ENCODE measurements at regions not wholly inside any gene's neighbourhood (a gene's known extent, or its start where the extent isn't known, plus 50 kb on each side); places are given as distances from the start of the nearest gene placed in this dataset.
A peak's percentile ranks its signal among the peaks of the same experiment; 100 is the strongest.
"Not testable (repeated sequence)": the region's sequence is repeated elsewhere in the genome, so short reads cannot be mapped to it uniquely, and the experiment has no call there.

- DNase-seq (ENCODE audit: low read depth) = peak; percentile 26
Observed at GRCh38 chr9:107847978-107848964, 358.7 kb upstream of the KLF4 start.

GRCh38 chr9:107842530-107842929 is 353.0 kb upstream of the KLF4 start:
- no peak for DNase-seq (ENCODE audit: low read depth)

DNA sequence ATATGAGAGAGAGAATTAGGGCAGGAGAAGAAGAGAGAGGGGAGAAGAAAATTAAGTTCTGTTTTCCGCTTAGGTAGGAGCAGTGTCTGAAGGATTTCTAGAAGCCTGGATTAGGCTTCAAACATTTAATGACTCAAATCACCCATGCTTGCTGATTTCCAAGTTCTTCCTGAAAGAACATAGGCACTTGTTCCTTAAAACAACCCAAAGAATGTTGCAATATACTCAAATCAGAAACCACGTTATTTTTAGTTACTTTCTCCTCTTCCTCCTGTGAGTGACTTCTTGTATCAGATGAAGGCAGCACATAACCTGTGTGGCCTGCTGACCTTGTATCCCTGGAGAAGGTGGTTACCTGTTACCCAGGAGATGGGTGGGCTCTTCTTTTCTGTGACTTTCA is 351.5 kb upstream of the KLF4 start:
- DNase-seq (ENCODE audit: low read depth) = no peak

DNA sequence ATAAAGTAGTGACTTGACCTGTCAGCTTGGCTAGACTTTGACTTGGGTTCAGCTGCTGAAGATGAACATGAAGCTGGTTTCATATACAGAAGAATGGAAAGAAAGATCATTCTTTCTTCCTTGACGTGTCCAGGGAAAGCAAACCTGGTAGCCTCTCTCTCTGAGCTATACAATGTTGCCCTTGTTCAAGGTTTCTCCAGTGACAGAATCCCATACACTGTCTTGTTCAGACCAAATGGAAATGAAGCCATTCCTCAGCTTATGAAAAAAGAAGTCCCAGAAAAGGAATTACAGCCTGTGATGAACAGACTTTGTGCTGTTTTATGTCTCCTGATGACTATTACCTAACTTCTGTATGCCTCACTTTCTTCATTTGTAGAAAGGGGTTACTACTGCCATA is 349.8 kb upstream of the KLF4 start:
- no peak for DNase-seq (ENCODE audit: low read depth)

- no peak for DNase-seq (ENCODE audit: low read depth)
Observed at GRCh38 chr9:107838766-107839165, 349.2 kb upstream of the KLF4 start.

GRCh38 chr9:107836300-107836699 is 346.7 kb upstream of the KLF4 start:
- no peak for DNase-seq (ENCODE audit: low read depth)

DNA sequence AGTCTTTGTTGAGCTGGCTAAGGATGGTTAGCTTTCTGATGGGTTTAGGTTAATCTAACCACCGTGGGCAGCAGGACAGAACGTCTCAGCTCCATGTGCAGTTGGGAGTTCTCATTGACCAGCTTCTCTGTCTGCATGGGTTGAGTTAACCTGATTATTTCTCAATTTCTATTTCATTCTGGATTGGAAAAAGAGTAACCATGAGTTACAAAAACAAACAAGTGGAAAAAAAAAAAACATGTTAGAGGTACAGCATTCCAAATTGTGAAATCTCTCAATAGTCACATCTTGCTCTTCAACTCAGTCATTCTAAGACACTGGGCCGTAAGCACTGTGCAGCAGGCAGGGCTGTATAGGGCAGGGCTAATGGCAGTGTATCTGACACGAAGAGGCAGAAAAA is 343.7 kb upstream of the KLF4 start:
- DNase-seq (ENCODE audit: low read depth) = no peak

GRCh38 chr9:107832871-107833270 is 343.3 kb upstream of the KLF4 start:
- DNase-seq (ENCODE audit: low read depth) = no peak

GRCh38 chr9:107830479-107830878 is 340.9 kb upstream of the KLF4 start:
- no peak for DNase-seq (ENCODE audit: low read depth)

GRCh38 chr9:107827884-107828283 is 338.3 kb upstream of the KLF4 start:
- no peak for DNase-seq (ENCODE audit: low read depth)

- DNase-seq (ENCODE audit: low read depth) = no peak
Observed at GRCh38 chr9:107827304-107827703, 337.7 kb upstream of the KLF4 start.

GRCh38 chr9:107826688-107826983 is 337.1 kb upstream of the KLF4 start:
- DNase-seq (ENCODE audit: low read depth) = not testable (repeated sequence)

DNA sequence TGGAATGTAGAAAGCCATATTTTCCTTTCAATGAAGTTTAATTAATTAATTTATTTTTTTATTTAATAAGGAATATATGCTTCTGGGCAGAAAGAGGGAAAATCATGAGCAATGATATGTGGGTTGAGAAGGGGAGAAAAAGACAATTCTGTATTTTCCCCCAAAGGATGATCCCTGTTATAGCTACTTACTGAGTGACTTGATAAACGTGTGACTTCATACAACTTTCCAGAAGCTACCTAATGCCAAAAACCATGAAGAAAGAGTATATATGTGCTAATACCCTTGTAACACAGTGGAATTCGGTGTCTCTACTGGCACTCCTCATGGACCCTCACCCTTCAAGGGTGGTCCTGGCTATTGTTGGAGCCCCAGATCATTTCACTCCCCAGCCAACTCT is 335.0 kb upstream of the KLF4 start:
- DNase-seq (ENCODE audit: low read depth) = no peak

DNA sequence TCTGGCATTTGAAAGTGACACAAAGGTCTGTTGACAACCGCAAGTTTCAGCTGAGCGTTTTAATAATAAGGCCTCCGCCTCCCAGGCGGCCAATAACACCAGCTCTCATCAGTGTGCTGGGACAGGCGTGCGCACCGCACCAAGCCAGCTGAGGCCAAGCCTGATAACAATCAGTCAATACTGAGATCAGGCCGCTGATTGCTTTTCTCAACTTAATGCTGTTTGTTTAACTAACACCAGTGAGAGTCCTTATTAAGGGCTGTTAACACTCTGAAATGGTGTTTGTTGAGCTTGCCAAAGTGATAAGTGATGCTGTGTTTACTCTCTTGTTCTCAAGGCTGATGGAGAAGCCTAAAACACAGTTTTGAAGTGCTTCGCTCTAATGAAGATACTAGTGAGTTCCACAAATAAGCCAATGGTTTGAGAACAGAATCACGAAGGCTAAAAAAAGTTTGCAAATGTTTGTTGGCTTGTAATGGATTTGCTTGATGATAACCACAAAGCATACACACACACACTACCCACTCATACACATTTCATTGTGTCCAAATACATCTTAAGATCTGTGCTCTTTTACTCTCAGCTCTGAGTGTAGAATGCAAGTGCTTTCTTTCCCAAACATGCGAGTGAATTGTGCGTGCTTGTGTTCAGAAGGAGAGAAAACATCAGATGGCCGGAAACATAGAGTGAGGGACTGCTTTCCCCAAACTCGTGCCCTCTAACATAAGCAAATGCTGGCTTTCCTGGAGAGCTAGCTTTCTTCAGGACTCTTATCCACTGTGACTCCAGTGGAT is 330.4 kb upstream of the KLF4 start:
- no peak for DNase-seq (ENCODE audit: low read depth)

- not testable (repeated sequence) for DNase-seq (ENCODE audit: low read depth)
Observed at GRCh38 chr9:107818503-107818829, 328.9 kb upstream of the KLF4 start.

DNA sequence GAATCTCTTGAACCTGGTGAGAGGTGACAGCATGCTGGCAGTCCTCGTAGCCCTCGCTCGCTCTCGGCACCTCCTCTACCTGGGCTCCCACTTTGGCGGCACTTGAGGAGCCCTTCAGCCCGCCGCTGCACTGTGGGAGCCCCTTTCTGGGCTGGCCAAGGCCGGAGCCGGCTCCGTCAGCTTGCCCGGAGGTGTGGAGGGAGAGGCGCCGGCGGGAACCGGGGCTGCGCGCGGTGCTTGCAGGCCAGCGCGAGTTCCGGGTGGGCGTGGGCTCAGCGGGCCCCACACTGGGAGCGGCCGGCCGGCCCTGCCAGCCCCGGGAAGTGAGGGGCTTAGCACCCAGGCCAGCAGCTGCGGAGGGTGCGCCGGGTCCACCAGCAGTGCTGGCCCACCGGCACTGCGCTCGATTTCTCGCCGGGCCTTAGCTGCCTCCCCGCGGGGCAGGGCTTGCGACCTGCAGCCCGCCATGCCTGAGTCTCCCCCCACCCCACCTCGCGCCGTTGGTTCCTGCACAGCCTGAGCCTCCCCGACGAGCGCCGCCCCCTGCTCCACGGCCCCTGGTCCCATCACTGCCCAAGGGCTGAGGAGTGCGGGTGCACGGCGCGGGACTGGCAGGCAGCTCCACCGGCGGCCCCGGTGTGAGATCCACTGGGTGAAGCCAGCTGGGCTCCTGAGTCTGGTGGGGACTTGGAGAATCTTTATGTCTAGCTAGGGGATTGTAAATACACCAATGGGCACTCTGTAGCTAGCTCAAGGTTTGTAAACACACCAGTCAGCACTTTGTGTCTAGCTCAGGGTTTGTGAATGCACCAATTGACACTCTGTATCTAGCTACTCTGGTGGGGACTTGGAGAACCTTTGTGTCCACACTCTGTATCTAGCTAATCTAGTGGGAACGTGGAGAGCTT is 328.3 kb upstream of the KLF4 start:
- DNase-seq (ENCODE audit: low read depth) = not testable (repeated sequence)

- DNase-seq (ENCODE audit: low read depth) = no peak
Observed at GRCh38 chr9:107816561-107817021, 327.0 kb upstream of the KLF4 start.

DNA sequence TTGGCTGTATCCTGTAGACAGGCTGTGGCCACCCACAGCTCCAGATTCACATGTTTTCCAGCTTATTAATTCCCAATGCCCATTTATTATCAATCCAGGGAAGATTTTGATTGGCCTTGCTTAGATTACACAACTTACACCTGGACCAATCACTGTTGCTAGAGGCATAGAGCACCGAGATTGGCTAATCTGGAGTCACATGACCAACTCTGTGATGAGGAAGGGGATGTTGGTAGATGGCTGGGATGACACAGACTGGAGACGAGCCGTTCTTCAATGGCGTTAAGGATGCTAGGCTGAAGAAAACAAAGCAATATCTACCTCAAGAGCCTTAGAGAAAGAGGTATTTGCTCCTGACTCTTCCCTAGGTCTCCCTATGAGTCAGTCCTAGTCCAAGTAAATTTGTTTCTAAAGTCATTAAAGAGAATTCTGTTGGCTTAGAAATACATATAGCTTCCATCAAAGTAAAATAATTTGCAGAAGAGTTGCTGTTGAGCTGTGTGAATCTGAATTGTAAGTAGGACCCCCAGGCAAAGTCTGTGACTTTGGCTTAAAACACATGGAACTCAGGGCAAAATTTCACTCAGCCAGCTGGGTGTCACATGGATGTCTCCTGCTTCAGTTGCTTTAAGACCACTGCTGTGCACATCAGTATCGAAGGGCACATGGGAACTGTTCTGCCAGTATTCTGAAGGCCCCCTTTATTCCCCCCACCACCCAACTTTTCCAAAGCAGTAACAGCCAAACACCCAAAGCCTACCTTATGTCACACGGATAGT is 326.4 kb upstream of the KLF4 start:
- DNase-seq (ENCODE audit: low read depth) = no peak

DNA sequence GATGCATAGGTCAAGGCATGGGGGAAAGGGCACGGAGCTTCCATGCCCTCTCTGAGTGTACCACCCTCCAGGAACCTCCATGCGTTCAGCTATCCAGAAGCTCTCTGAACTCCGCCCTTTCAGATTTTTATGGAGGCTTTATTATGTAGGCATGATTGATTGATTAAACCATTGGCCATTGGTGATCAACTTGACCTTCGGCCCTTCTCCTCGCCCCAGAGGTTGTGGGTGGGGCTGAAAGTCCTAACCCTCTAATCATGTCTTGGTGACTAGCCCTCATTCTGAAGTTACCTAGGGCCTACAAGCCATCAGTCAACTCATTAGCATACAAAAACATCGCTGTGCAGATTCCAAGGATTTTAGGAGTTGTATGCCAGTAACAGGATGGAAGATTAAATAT is 323.7 kb upstream of the KLF4 start:
- no peak for DNase-seq (ENCODE audit: low read depth)

- peak; percentile 86 for DNase-seq (ENCODE audit: low read depth)
Observed at GRCh38 chr9:107810461-107810961, 320.9 kb upstream of the KLF4 start.

- DNase-seq (ENCODE audit: low read depth) = peak; percentile 91
Observed at GRCh38 chr9:107809871-107810460, 320.4 kb upstream of the KLF4 start.
